AG04450 (cell line): ENCODE measurements at regions not wholly inside any gene's neighbourhood (a gene's known extent, or its start where the extent isn't known, plus 50 kb on each side); places are given as distances from the start of the nearest gene placed in this dataset.
A peak's percentile ranks its signal among the peaks of the same experiment; 100 is the strongest.

Source experiments
- CTCF ChIA-PET: fragments of 300-600, 350-600 bp; formaldehyde crosslinking; extraction: SDS; loops from one replicate; lab custom pipeline; 2022; ENCODE audit warnings: antibody characterized with exemption, inconsistent platforms; lab: Charles Lee
- POLR2A ChIA-PET: fragments of 350-600 bp; formaldehyde crosslinking; extraction: SDS; loops from one replicate; lab custom pipeline; 2021; ENCODE audit warnings: antibody characterized with exemption, inconsistent platforms; lab: Yijun Ruan, JAX
- DNase-seq: peaks from one replicate; pipeline ENCODE4 v3.0.0-alpha.2; 2011; ENCODE audit warnings: low read depth, low spot score
- H3K27ac ChIP-seq: one replicate; pipeline ENCODE4 v1.5.1; 2012; ENCODE audit warnings: low read depth, low read length, control low read depth
- H3K27me3 ChIP-seq: one replicate; pipeline ENCODE4 v1.6.0; 2012; ENCODE audit warnings: low read length; ENCODE audit not compliant: control insufficient read depth, insufficient read depth
- H3K4me3 ChIP-seq: 2 replicates; pipeline ENCODE4 v1.5.1; 2011; ENCODE audit warnings: mild to moderate bottlenecking, low read depth, low read length, control low read depth
- H3K9me3 ChIP-seq: 2 replicates; pipeline ENCODE4 v1.5.1; 2012; ENCODE audit warnings: low read length; ENCODE audit not compliant: control insufficient read depth, insufficient read depth
- CTCF ChIP-seq: IDR thresholded peaks from 2 replicates; pipeline ENCODE4 v1.5.1; 2011; ENCODE audit warnings: low read depth, low read length, control low read depth, inconsistent platforms

- ChIA-PET CTCF (interaction anchor here (1.5 to 11.3 kb wide), 2 partner anchors 18 to 279 kb away, joined by 6 to 135 read pairs; no protein-coding TSS in a partner anchor), POLR2A (no interaction called here)
- DNase-seq: no peak
- H3K4me3 ChIP-seq: no peak overlapping the region
- H3K9me3 ChIP-seq: peaks cover 13% of the 10 kb centered on the region
- no peak overlapping the region for H3K27ac ChIP-seq
- no peaks in the 10 kb centered on the region for H3K27me3 ChIP-seq
- TF ChIP-seq CTCF: no peak
Observed at GRCh38 chr1:181160322-181160721, 71.8 kb downstream of the IER5 start.

- H3K9me3 ChIP-seq: peaks cover 13% of the 10 kb centered on the region
- CTCF ChIA-PET: interaction anchor here (1.5 to 11.3 kb wide), 2 partner anchors 19 to 280 kb away, joined by 6 to 135 read pairs; no protein-coding TSS in a partner anchor
- no peak overlapping the region for H3K4me3 ChIP-seq
- no peak for TF ChIP-seq CTCF
- POLR2A ChIA-PET: no interaction called here
- no peak overlapping the region for H3K27ac ChIP-seq
- H3K27me3 ChIP-seq: no peaks in the 10 kb centered on the region
- DNase-seq: no peak
Observed at GRCh38 chr1:181160998-181161870, 72.7 kb downstream of the IER5 start.

- H3K27ac ChIP-seq: no peak overlapping the region
- H3K9me3 ChIP-seq: peaks cover 13% of the 10 kb centered on the region
- no peak overlapping the region for H3K4me3 ChIP-seq
- TF ChIP-seq CTCF: no peak
- peaks cover 2% of the 10 kb centered on the region for H3K27me3 ChIP-seq
- CTCF ChIA-PET: interaction anchor here (0.6 to 11.3 kb wide), 8 partner anchors 11 to 300 kb away, joined by 3 to 135 read pairs (median 4); no protein-coding TSS in a partner anchor
- no peak for DNase-seq
- POLR2A ChIA-PET: no interaction called here
Observed at GRCh38 chr1:181163662-181164061, 75.2 kb downstream of the IER5 start.

- TF ChIP-seq CTCF: peak; percentile 93
- Histone ChIP-seq H3K4me3 (no peak overlapping the region), H3K27ac (no peak overlapping the region), H3K27me3 (peaks cover 2% of the 10 kb centered on the region), H3K9me3 (peaks cover 13% of the 10 kb centered on the region)
- CTCF ChIA-PET: interaction anchor here (0.6 to 11.3 kb wide), 22 partner anchors 10 to 718 kb away, joined by 3 to 135 read pairs (median 3); no protein-coding TSS in a partner anchor
- peak; percentile 34 for DNase-seq
- POLR2A ChIA-PET: interaction anchor here (0.5 to 0.6 kb wide), 2 partner anchors 214 to 968 kb away, joined by 8 to 13 read pairs; no protein-coding TSS in a partner anchor
Observed at GRCh38 chr1:181166377-181167196, 78.1 kb downstream of the IER5 start.
